SKM-1 (cell line): ENCODE measurements at regions not wholly inside any gene's neighbourhood (a gene's known extent, or its start where the extent isn't known, plus 50 kb on each side); places are given as distances from the start of the nearest gene placed in this dataset.
A peak's percentile ranks its signal among the peaks of the same experiment; 100 is the strongest.

ENCODE experiments used
- DNase-seq: peaks from one replicate; lab custom pipeline; 2025; ENCODE audit not compliant: unreplicated experiment; lab: John Stamatoyannopoulos, UW

DNA sequence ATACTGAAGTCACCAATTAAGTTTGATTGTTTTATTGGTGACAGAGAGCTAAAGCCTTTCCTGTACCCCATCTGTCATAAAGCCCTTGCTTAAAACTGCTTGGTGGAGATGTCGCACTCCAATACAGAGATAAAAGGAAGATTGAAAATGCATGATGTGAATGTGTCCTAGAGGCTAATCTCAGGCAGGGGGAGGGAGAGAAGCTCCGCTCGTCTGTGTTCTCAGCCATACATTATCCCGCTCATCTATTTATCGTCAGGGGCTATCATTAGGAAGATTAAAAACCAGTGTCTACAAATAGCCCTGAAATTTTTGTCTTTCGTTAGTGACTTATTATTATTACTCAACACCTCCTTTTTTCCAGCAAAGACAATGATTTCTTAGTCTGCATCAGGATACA lies 110.3 kb downstream of the CMPK2 start:
- no peak for DNase-seq

DNA sequence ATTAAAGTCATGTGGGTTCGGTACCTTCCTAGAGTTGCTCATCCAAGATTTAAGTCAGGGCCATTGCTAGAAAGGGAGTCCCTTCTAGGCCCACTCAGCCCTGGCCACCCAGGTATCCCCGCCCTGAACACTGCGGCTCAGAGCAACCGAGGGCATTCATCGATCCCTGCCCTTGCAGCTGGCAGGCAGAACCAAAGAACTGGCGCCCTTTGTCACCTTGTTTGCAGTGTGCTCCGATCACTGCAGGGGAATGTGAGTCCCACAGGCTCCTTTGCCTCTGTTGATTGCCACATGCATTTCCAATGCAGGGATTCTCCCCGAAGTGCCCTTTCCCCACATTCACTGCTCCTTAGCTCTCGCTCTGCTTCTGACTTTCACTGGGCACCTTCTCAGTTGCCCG lies 108.5 kb downstream of the CMPK2 start:
- no peak for DNase-seq

DNA sequence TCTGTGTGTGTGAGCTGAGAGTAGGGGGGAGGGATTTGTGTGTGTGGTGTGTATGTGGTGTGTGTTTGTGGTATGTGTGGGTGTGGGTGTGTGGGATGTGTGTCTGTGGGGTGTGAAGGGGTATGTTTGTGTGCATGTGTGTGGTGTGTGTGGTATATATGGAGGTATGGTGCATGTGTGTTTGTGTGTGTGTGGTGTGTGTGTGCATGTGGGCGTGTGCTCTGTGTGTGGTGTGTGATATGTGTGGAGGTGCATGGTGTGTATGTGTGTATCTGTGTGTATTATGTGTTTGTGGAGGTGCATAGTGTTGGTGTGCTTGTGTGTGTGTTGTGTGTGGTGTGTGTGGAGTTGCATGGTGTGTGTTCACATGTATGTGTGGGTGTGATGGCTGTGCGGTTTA lies 106.0 kb downstream of the CMPK2 start:
- DNase-seq, result no peak

DNA sequence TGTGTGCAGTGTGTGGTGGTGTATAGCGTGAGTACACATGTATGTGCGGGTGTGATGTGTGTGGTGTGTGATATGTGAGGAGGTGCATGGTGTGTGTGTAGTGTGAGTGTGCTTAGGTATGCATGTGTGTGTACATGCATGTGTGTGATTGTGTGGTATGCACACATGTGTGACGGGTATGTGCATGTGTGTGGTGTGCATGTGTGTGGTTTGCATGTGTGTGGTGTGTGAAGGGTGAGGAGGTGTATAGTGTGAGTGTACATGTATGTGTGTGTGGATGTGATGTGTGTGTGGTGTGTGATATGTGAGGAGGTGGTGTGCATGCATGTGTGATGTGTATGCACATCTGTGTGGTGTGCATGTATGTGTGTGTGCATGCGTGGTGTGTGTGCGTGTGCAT lies 105.6 kb downstream of the CMPK2 start:
- DNase-seq, result no peak

DNA sequence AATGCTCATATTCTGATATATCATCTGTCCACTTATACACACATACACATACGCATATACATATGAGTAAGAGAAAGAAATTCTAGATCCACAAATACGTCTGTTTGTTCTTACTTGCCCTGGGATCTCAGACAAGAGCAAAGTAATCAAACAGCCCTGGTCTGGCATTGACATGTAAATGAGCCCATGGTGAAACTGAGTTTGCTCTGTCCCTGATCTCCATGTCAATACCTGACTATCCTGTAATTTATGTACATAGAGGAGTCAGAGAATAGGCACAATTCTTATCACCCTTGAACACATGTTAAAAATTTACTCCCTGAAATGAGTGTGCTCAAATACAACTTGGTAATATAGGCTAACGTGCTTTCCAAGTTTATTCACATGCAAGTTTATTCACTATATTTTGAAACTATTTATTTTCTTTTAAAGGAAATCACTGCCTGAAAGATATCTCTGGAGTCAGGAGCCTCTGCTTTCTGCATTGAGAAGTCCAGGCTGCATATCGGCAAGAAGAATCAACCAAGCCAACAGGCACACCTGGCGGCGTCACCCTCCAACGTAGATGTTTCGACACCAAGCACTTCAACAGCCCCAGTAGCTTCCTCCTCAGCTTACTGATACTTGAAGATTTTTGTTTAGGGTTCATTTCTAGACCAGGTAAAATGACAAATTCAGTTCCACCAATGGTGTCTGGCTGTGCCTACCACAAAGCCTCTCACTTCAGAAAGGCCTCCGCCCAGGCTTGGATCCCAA lies 100.6 kb downstream of the CMPK2 start:
- no peak for DNase-seq

DNA sequence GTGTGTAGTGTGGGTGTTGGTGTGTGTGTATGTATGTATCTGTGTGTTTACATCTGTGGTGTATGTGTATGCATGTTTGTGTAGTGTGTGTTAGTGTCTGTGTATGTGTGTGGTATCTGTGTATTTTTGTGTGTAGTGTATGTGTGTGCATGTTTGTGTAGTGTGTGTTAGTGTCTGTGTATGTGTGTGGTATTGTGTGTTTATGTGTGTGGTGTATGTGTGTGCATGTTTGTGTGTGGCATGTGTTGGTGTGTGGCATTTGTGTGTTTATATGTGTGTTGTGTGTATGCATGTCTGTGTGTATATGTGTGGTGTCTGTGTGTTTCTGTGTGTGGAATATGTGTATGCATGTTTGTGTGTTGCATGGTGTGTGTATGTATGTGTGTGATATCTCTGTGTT lies 96.4 kb downstream of the CMPK2 start:
- DNase-seq, result no peak

DNA sequence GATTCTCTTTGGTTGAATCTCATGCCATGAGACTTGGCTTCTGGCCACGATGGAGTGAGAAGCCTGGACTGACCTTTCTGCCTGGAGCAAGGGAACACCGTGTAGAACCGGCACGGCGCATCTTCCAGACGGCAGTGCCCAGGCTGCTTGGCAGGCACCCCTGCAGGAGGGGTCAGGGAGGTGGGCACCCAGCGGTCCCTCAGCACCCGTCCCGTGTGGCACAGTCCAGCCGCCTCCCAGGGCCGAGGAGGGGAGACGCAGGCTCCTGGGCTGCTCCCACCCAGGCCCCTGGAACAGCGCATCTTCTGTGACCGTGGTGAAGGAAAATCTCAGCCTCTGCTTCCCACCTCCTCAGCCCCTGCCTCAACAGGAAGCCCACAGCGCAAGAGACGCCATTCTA lies 95.7 kb downstream of the CMPK2 start:
- no peak for DNase-seq

DNA sequence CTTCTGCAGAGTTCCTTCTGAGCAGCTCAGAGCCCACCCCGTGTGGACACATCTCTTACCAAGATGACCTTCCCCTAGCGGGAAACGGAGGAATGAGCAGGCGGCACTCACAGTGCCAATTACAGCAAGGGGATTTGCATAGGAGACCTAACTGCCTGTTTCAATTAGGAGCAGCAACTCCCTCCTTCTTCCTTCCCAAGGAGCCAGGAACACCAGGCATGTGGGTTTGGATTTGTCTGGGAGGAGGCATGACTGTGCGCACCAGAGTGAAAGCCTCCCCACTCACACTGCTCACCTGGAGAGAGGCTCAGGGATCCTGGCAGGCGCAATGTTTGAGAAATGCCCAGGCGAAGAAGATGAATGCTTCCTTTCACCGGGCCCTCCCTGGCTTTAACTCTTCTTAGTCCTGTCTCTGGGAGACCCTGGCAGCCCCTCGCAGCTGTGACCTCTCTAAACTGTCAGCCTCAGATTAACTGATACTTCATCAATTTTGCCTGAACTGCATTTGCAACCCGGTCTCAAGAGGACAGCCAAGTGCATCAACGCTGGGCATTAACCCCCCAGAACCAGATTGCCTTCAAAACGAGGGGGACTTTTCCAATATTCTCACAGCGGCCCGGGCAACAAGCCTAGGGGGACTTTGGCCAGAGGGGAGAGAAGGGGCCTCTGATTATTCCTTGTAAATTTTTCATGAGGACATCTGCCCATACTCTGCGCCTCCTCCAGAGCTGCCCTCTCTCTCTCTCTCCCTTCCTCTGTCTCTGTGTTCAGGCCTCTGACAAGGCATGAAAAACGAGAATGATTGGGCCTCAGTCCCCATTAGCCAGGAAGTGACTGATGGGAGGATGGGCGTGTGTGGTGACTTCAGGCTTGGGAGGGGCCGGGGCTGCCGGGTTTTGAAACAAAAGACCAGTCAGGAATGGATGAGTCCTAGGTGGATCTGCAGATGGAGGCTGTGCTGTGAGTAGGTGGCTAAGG lies 93.8 kb downstream of the CMPK2 start:
- DNase-seq, result no peak

DNA sequence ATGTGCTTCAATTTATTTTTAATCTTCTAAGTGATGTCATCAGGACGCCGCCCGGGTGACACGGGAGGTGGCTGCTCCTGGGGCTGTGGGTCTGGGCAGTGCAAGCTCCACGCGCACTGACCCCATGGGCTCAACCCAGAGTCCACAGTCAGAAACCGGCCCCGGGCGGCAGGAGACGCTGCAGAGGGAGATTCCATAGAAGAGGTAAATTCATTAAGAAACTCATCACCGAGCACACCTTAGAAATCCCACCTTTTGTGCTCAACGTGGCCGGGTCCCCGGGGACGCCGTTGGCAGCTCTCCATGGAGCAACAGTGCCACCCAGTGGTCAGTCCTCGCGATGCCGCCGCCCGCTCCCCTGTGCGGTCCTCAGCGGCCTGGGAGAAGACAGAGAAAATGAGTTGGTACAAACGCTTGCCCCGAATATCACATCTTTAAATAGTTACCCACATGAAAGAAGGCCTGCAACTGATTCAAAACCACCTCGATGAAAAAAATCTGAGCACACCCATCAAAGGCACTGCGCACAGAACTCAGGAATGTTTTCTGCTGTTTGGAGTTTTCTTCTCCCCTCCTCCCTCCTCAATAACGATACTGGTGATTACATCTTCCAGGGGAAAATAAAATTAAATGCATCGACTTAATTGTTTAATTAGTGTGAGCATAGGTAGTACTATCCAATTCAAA lies 92.6 kb downstream of the CMPK2 start:
- DNase-seq, result peak; percentile 51

DNA sequence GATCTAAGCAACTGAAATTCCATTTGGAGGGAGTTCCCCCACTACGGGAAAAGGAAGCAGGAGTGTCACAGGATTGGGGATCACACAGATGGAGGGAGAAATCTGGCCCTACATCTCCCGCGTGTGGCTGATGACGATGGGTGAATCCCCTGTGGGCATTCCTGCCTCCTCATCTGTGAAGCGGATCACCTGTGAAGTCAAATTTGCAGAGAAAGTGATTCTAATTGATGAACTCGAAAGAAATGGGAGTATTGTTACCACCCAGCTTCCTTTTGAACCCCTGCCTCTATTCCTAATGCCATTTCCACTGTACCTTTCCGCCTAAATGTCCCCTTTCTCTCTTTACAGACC lies 92.0 kb downstream of the CMPK2 start:
- DNase-seq, result no peak

DNA sequence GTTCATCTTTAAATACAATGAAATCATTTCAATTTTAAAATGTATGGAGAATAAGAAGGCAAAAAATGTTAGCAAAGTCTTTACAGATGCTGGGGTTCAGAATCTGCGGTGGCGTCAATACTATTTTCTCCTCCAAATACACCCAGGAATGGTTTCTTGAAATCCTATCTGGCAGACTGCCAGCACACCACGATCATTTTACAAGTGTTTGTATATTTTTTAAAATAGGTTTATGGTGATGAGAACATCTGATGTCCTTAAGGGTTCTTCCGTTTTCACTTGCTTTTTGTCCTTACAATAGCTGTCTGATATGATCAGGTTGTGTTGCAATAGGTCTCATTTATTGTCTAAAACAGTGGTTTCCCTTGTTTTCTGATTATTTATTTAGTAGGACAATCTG lies 89.6 kb downstream of the CMPK2 start:
- DNase-seq, result no peak

DNA sequence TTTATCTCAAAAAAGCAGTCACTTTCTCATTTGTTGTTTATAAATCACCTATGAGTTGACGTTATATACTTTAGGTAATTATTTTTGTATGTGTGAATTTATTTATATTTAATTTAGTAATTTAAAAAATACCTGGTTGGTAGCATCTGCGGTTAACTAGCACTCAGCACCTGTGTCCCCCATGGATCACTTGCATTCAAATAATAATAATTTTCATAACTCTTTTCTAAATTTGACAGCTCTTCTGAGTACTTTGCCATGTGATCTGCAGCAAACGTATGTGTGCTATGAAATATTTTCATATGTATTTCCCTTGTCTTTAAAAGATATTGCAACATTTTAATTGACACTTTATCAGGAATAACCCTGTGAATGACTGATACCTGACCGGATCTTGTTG lies 88.1 kb downstream of the CMPK2 start:
- DNase-seq, result no peak

DNA sequence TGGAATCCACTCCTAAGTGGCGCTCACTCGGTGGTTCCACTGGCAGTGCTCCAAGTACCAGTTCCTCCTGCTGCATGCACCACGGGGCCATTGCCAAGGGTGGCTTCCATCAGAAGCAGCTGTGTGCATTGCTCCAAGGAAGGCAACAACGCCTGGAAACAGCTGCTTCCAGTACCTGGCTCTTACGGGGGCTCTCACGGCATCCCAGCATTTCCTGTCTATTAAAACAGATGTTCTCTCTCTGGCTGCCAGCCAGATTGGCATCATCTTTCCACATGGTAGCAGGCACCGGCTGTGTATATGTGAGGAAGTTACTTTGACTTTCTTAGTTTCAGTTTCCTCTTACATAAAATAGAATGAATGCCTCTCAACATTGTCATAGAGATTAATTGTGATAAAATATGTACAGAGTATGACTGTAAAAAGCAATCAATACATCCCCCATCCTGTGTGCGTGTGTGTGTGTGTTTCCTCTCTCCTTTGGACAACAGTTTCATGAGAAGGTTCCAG lies 84.9 kb downstream of the CMPK2 start:
- no peak for DNase-seq

DNA sequence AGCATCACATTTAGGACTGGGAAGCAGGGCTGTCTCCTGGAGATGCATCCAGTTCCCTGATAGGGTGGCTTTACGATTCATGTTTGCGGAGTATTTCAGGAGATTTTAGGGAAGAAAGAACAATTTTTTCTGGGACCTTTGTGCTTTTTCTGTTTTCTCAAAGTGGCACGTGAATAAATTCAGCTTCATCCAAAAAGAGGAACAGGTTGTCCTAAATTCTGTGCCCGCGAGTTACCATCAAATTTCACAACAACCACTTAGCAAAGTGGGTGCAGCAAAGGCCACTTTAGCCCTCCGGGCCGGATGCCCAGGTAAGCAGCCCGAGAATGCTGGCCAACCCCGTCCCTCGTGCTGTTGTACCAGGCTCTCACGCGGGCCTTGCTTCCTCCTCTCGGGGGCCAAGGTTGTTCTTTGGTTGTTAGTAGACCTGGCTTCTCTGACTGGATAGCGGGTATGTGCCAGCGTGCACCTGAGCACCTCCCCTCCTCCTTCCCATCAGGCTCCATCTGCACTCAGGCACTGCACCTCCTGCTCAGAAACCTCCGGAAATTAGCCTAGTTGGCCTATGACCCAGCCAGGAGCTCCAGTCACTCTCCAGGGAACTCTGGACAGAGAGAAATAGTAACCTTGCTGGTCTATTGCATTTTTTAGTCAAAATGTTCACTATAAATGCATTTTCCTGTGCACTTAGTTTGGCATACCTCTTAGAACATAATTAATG lies 83.0 kb downstream of the CMPK2 start:
- no peak for DNase-seq

DNA sequence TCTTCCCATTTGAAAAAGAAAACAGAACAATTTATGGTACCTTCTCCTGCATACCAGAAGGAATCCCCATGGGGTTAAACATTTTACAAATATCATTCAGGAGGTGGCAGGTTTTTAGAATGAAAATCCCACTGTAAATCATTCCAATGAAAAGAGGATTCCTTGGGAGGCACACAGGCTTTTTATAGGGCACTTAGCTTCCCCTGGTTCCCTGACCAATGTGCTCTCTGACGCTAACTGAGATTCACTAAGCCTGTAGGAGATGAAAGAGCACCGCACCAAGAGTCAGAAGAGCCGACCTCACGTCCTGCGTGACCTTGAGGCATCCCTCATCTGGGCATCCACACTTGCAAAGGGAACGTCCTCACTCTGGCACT lies 82.5 kb downstream of the CMPK2 start:
- DNase-seq, result no peak

DNA sequence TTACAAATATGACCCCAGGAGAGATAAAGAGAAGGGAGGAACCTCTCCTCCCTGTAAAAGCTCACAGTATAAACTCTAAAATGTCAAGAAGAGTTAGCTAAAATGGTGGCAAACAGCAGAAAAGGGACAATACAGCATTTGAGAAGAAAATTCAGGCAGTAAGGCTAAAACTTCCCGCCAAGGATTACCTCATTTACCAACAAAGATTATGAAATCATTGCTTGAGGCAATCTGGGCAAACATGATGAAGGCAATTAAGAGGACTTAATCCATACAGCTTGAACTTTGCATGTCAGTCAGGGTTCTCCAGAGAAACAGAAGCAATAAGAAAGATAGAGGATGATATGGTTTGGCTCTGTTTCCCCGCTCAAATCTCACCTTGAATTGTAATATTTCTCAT lies 81.4 kb downstream of the CMPK2 start:
- DNase-seq, result peak; percentile 60

DNA sequence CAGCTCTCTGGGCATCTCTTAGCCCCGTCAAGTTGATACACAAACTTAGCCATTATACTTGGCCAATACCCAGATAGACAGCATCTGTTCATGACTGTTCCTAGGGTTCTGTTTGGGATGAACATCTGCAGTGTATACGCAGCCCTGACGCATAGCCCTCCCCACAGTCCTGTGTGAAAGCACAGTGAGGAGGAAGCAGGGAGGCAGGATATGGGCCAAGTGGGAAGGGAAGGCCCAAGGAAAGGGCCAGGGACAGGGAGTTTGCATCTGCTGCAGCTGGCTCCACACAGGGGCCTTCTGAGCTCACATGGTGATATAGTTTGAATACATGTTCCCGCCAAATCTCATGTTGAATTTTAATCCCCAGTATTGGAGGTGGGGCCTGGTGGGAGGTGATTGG lies 80.2 kb downstream of the CMPK2 start:
- no peak for DNase-seq

DNA sequence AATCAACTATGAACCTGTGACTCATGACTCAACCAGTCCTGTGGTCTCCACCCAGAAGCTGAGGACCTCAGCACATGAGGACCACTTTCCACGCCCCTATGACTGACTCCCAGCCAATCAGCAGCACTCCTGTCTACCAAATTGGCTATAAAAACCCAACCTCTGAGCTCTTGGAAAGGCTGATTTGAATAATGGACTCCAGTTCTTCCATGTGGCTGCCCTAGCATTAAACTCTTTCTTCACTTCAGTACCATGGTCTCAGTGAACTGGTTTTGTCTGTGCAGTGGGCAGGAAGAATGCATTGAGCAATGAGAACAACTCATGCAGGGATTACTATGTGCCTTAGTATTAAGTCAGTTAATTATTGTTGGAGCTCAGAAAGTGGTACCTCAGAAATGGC lies 78.3 kb downstream of the CMPK2 start:
- no peak for DNase-seq

DNA sequence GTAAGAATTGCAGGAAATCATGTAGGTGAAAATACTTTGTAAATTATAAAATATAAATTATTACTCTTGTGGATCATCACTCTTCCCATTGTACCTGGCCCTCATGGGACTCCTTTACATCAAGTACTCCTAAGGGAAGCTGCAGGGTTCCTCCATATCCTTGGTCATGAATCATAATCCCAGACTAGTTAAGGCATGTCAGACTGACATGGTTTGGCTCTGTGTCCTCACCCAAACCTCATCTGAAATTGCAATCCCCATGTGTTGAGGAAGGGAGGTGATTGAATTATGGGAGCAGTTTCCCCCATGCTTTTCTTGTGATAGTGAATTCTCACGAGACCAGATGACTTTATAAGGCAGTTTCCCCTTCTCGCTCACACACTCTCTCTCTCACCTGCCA lies 77.1 kb downstream of the CMPK2 start:
- DNase-seq, result no peak

DNA sequence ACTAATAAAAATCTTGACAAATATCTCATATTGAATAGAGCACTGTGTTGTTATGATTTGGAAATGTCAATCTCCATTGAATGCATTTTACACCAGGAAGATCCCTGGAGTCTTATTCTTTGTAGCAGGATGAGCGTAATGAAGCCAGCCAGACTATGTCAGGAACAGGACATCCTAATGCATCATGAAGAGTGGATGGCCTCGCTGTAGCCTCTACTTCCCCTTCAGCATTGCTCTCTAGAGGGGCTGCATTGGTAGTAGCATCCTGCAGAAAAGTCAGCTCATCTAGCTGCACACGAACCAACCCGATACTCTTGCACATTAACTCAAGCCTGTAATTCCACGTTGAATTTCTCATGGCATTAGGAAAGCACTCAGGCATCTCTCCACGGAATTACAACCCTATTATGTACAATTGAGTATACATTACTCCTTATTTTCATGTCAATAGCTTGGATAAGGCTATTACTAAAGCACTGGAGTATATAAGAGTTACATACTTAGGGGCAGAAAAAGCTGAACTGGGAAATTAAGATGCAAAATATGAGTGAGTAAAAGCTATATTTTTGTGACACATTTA lies 76.1 kb downstream of the CMPK2 start:
- DNase-seq, result no peak

DNA sequence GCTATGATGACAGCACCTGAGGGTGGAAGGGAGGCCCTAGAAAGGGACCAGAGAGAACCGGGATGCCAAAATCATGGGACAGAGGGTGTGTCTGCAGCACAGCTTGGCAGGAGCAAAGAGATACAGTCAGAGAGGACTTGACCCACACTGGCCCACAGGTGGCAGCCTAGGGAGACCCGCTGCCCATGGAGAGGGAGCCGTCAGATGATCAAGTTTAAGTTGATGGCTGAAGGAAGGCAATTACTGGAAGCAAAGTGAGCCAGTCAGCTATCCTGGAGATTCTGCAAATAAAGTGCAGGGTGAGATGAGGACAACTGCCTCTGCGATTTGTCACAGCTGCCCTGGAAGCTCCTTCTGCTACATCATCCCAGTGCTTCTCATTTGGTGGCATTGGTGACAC lies 74.0 kb downstream of the CMPK2 start:
- DNase-seq, result no peak
